Stimulated activated CD8-positive, alpha-beta memory T cell treated with anti-CD3 and anti-CD28 coated beads, Interleukin-4, amount 100 ng/mL, for 4 hours (primary cell): ENCODE measurements at regions not wholly inside any gene's neighbourhood (a gene's known extent, or its start where the extent isn't known, plus 50 kb on each side); places are given as distances from the start of the nearest gene placed in this dataset.

ENCODE experiments used
- DNase-seq, 2 donors: peaks; one replicate each; pipeline ENCODE4 v3.0.0-alpha.2; 2020; ENCODE audit warnings: low read depth in 2 of 2, low spot score in 1 of 2

DNA sequence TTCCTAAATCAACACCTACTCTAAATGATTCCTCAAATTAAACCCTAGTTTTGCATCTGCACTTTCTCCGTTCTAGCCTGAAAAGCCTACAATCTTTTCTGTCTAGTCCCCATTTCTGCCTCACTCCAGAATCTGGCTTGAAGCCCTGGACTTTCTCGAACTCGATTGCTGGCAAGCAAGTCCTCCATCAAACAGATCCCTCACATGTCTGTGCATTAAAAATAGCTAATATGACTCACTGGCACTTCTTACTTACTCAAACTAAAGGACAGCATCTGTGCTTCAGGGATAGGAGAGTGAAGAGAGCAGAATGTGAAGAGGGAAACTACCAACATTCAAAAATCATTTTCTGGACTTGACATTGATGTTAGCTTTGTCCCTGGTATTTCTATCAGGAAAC, 51.8 kb upstream of the CXADR start:
- DNase-seq = no peak

DNA sequence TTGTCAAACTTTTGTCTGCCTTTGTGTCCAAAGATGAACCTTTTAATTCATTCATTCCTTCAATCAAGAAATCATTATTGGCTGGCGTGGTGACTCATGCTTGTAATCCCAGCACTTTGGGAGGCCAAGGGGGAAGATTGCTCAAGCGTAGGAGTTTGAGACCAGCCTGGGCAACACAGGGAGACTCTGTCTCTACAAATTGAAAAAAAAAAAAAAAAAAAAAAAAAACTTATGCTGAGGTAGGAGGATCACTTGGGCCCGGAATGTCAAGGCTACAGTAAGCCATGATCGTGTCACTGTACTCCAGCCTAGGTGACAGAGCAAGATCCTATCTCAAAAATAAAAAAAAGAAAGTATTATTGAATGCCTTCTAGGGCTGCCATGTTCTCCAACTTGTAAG, 51.3 kb upstream of the CXADR start:
- no peak for DNase-seq

DNA sequence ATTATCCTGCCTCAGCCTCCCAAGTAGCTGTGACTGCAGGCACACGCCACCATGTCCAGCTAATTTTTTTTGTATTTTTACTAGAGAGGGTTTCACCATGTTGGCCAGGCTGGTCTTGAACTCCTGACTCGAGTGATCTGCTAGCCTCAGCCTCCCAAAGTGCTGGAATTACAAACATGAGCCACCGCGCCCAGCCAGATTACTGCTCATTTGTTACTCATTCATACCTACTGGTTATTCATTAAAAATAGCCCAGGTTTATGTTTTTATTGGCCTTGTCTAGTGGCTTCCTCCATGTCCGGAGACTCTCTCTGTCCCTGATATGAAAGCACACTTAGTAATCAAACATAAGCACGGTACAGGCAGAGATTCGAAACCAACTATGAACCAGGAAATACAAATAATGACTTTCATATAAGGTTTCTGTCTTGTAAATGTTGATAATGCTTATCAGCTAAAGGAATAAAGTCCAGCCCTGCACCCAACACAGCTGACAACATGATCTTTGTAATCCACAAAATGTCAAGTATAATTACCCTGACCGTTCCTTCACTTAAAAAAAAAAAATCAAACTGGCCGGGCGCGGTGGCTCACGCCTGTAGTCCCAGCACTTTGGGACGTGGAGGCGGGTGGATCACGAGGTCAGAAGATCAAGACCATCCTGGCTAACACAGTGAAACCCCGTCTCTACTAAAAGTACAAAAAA, 50.4 kb upstream of the CXADR start:
- DNase-seq = no peak
